ENCODE measurements at regions not wholly inside any gene's neighbourhood (a gene's known extent, or its start where the extent isn't known, plus 50 kb on each side); places are given as distances from the start of the nearest gene placed in this dataset.

DNA sequence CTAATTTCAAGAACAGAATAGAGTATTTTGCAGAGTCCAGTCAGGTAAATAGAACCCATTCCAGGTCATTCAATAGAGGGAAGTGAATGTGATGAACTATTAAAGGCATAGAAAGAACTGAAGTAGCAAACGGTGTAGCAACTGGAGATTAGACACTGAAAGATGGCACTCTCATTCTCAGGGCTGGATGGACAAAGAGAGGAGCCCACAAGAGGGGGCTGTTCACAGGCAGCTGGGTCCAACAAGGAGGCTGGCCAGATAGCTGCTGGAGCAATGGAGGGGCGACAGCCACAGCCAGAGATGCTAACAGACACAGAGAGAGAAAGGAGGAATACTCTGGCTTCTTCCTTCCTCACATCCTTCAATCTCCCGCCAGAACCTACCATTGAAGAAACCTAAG lies 93.1 kb upstream of the SMARCA2 start:
- Histone ChIP-seq H3K4me1 (ENCODE audit: insufficient read depth, low read length, severe bottlenecking) (no peaks in the 10 kb centered on the region), H3K4me3 (ENCODE audit: low read depth, low read length, poor library complexity, severe bottlenecking) (no peak overlapping the region), H3K4me2 (ENCODE audit: low read length) (no peak overlapping the region), H4K20me1 (ENCODE audit: insufficient read depth, low read length) (no peaks in the 10 kb centered on the region), H2AFZ (ENCODE audit: low read length) (no peak overlapping the region), H3F3A (ENCODE audit: insufficient read depth, low read length) (no peaks in the 10 kb centered on the region), H3K36me3 (ENCODE audit: insufficient read depth, low read length) (no peaks in the 10 kb centered on the region), H3K9ac (ENCODE audit: low read length) (no peak overlapping the region), H3K9me2 (ENCODE audit: low read depth, low read length) (no peaks in the 10 kb centered on the region), H3K27ac (ENCODE audit: low read depth, low read length, poor library complexity, severe bottlenecking) (no peak overlapping the region), H3K9me3 (ENCODE audit: low read length) (no peaks in the 10 kb centered on the region), H3K27me3 (ENCODE audit: insufficient read depth, low read length) (no peaks in the 10 kb centered on the region), H3K79me2 (ENCODE audit: insufficient read depth, low read length) (no peaks in the 10 kb centered on the region)
- TF ChIP-seq EZH2 (IDR thresholded peaks at IDR 0.05; ENCODE audit: borderline replicate concordance, low read length): no peak
- TF ChIP-seq, protein P1, sequence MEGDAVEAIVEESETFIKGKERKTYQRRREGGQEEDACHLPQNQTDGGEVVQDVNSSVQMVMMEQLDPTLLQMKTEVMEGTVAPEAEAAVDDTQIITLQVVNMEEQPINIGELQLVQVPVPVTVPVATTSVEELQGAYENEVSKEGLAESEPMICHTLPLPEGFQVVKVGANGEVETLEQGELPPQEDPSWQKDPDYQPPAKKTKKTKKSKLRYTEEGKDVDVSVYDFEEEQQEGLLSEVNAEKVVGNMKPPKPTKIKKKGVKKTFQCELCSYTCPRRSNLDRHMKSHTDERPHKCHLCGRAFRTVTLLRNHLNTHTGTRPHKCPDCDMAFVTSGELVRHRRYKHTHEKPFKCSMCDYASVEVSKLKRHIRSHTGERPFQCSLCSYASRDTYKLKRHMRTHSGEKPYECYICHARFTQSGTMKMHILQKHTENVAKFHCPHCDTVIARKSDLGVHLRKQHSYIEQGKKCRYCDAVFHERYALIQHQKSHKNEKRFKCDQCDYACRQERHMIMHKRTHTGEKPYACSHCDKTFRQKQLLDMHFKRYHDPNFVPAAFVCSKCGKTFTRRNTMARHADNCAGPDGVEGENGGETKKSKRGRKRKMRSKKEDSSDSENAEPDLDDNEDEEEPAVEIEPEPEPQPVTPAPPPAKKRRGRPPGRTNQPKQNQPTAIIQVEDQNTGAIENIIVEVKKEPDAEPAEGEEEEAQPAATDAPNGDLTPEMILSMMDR (IDR thresholded peaks at IDR 0.05; ENCODE audit: low read length): peak; percentile 12; the same call in 1 of the 2 replicates

DNA sequence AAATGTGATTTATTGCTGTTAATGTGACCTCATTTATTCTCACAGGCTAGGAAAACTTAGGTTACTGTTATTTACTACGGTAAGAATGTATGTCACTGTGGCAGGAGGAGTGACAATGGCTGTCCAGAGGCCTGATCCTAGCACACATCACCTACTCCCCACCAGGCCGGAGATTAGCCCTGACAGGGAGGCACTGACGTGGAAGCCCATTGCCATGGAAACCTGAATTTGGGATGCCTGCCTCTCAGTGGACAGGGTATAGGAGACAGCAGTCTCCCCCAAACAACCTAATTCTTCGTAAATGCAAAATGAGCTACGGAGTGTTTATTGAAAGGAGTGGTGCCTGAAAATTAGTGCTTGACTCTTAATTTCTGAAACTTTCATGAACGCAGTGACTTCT lies 87.6 kb upstream of the SMARCA2 start:
- Histone ChIP-seq H3K79me2 (ENCODE audit: insufficient read depth, low read length) (no peaks in the 10 kb centered on the region), H3K36me3 (ENCODE audit: insufficient read depth, low read length) (no peaks in the 10 kb centered on the region), H3F3A (ENCODE audit: insufficient read depth, low read length) (no peaks in the 10 kb centered on the region), H3K9me3 (ENCODE audit: low read length) (no peaks in the 10 kb centered on the region), H2AFZ (ENCODE audit: low read length) (no peak overlapping the region), H4K20me1 (ENCODE audit: insufficient read depth, low read length) (no peaks in the 10 kb centered on the region), H3K4me3 (ENCODE audit: low read depth, low read length, poor library complexity, severe bottlenecking) (no peak overlapping the region), H3K9ac (ENCODE audit: low read length) (no peak overlapping the region), H3K4me2 (ENCODE audit: low read length) (no peak overlapping the region), H3K27me3 (ENCODE audit: insufficient read depth, low read length) (no peaks in the 10 kb centered on the region; the same call in 1 of the 2 replicates), H3K9me2 (ENCODE audit: low read depth, low read length) (no peaks in the 10 kb centered on the region), H3K4me1 (ENCODE audit: insufficient read depth, low read length, severe bottlenecking) (no peaks in the 10 kb centered on the region), H3K27ac (ENCODE audit: low read depth, low read length, poor library complexity, severe bottlenecking) (no peak overlapping the region)
- TF ChIP-seq, protein P1 (IDR thresholded peaks at IDR 0.05; ENCODE audit: low read length): no peak
- TF ChIP-seq EZH2 (IDR thresholded peaks at IDR 0.05; ENCODE audit: borderline replicate concordance, low read length): no peak

DNA sequence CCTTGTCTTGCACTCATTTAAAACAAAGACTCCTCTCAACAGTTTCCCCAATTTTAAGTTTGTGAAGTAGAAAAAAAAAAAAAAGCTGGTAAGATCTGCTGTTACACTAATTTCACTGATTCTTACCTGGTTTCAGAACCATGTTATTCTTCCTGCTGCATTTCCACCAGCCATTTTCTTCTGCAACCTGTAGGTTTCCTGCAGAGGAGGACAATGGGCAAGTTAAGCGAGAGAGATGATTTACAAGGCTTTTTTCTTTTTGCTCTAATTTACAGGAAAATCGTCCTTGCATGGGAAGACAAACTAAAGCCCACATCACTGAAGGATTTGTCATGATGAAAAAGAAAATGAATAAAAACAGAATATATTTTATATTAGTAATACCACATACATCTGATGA lies 86.0 kb upstream of the SMARCA2 start:
- Histone ChIP-seq H3K9ac (ENCODE audit: low read length) (no peak overlapping the region), H3F3A (ENCODE audit: insufficient read depth, low read length) (no peaks in the 10 kb centered on the region), H3K4me1 (ENCODE audit: insufficient read depth, low read length, severe bottlenecking) (no peaks in the 10 kb centered on the region), H3K27me3 (ENCODE audit: insufficient read depth, low read length) (no peaks in the 10 kb centered on the region; the same call in 1 of the 2 replicates), H3K27ac (ENCODE audit: low read depth, low read length, poor library complexity, severe bottlenecking) (no peak overlapping the region), H3K4me3 (ENCODE audit: low read depth, low read length, poor library complexity, severe bottlenecking) (no peak overlapping the region), H4K20me1 (ENCODE audit: insufficient read depth, low read length) (no peaks in the 10 kb centered on the region), H2AFZ (ENCODE audit: low read length) (no peak overlapping the region), H3K9me2 (ENCODE audit: low read depth, low read length) (no peaks in the 10 kb centered on the region), H3K4me2 (ENCODE audit: low read length) (no peak overlapping the region), H3K36me3 (ENCODE audit: insufficient read depth, low read length) (no peaks in the 10 kb centered on the region), H3K9me3 (ENCODE audit: low read length) (no peaks in the 10 kb centered on the region), H3K79me2 (ENCODE audit: insufficient read depth, low read length) (no peaks in the 10 kb centered on the region)
- TF ChIP-seq, protein P1 (IDR thresholded peaks at IDR 0.05; ENCODE audit: low read length): no peak
- no peak for TF ChIP-seq EZH2 (IDR thresholded peaks at IDR 0.05; ENCODE audit: borderline replicate concordance, low read length)

All from OCI-LY1 (cell line).